AG09309 (cell line): ENCODE measurements at regions not wholly inside any gene's neighbourhood (a gene's known extent, or its start where the extent isn't known, plus 50 kb on each side); places are given as distances from the start of the nearest gene placed in this dataset.

Experiments used
- DNase-seq: peaks from one replicate; pipeline ENCODE4 v3.0.0-alpha.2; 2010; ENCODE audit warnings: low read depth
- H3K4me3 ChIP-seq: 2 replicates; pipeline ENCODE4 v1.5.1; 2011; ENCODE audit warnings: mild to moderate bottlenecking, low read depth, low read length, moderate library complexity; ENCODE audit not compliant: control insufficient read depth
- TF ChIP-seq, protein P1 (sequence below): IDR thresholded peaks from 2 replicates; pipeline ENCODE4 v1.5.1; 2011; ENCODE audit warnings: mild to moderate bottlenecking, low read depth, low read length, inconsistent platforms; ENCODE audit not compliant: insufficient read depth, control insufficient read depth; ENCODE audit errors: missing control alignments

DNA sequence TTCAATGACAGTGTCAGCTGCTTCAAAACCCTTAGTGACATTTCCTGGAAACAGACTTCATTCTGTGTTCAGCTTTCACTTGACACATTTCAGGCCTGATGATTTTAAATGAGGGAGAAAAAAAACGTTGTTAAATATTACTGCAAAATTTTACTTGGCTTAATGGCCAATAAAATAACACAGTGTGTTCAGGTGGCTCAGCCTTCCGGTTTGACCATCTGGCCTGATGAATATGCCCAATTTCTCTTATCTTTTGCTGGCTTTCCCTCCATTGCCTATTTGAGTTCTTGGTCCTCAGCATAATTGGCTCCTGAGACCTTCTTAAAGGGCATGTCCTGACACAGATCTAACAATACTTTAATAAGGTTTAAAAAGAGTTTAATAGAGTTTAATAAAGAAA, 462.4 kb downstream of the ADRA2A start:
- TF ChIP-seq, protein P1, sequence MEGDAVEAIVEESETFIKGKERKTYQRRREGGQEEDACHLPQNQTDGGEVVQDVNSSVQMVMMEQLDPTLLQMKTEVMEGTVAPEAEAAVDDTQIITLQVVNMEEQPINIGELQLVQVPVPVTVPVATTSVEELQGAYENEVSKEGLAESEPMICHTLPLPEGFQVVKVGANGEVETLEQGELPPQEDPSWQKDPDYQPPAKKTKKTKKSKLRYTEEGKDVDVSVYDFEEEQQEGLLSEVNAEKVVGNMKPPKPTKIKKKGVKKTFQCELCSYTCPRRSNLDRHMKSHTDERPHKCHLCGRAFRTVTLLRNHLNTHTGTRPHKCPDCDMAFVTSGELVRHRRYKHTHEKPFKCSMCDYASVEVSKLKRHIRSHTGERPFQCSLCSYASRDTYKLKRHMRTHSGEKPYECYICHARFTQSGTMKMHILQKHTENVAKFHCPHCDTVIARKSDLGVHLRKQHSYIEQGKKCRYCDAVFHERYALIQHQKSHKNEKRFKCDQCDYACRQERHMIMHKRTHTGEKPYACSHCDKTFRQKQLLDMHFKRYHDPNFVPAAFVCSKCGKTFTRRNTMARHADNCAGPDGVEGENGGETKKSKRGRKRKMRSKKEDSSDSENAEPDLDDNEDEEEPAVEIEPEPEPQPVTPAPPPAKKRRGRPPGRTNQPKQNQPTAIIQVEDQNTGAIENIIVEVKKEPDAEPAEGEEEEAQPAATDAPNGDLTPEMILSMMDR = no peak
- H3K4me3 ChIP-seq = no peak overlapping the region
- DNase-seq = no peak

DNA sequence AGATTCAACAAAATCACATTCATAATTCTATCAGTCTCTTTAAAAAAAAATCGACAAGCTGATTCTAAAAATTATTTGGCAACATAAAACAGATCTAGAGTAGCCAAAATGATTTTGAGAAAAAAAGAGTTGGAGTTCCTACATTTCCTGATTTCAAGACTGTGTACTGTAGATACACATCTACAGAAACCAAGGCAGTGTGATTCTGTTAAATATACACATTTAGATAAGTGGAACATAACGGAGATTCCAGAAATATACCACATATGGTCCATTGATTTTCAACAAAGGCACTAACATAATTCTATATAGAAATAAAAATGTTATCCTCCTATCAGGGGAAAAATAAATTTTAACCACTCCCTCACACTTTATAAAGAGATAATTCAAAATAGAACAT, 467.0 kb downstream of the ADRA2A start:
- no peak overlapping the region for H3K4me3 ChIP-seq
- TF ChIP-seq, protein P1 = no peak
- no peak for DNase-seq

DNA sequence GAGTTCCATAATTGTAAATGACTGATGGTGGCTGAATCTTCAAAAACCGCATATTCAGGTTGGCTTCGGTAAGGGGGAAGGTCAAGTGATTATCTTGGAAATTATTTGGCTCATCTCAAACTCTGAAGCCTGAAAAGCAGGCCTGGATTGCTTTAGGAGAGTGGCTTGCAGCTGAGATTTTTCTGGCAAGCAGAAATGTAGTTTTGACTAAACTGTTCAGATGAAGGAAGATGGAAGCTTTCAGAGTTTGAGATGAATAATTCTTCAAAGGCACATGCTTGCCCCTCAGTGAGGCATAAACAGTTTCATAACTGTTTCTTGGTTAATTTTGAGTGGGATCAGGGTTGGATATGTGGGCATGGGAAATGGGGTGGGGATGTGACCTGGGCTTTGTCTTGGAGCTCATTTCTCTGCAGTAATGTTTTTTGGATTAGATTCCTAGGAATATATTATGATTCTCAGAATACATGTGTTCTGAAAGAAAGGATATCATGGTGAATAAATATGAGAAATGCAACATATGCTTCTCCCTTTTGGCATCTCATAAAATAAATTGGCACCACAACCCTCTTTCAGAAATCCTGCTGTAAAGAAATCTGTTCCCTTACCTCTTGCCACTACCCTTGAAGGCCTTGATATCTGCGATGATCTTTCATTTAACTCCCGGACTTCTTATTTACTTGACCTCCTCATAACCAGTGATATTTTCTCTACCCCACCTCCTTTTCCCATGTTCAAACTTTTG, 469.2 kb downstream of the ADRA2A start:
- DNase-seq = no peak
- H3K4me3 ChIP-seq = no peak overlapping the region
- TF ChIP-seq, protein P1 = no peak

DNA sequence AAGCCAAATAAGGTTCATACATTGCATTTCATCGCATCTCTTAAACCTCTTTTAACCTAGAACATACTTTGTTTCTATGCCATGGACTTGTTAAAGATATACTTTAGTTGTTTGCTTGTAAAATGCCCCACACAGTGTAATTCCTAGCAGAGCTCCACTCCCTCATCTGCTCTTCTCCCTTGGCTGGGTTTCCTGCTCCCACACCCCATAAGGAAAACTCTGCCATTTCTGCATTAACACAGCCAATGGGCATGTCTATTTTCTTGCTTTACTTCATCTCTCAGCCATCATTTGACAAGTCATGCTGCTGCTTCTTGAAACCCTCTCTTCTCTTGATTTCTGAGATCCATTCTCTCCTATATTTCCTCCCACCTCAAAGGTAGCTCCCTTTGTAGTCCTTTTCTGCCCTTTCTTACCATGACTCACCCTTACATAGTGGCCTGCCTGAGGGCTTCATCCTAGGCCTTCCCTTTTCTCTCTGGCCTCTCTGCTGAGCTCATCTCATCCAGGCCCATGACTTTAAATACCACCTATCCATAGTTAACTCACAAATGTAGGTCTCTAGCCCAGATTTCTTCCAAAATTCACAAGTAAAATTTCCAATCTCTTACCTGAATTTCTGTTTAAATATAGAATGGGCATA, 471.4 kb downstream of the ADRA2A start:
- TF ChIP-seq, protein P1 = no peak
- no peak for DNase-seq
- no peak overlapping the region for H3K4me3 ChIP-seq

DNA sequence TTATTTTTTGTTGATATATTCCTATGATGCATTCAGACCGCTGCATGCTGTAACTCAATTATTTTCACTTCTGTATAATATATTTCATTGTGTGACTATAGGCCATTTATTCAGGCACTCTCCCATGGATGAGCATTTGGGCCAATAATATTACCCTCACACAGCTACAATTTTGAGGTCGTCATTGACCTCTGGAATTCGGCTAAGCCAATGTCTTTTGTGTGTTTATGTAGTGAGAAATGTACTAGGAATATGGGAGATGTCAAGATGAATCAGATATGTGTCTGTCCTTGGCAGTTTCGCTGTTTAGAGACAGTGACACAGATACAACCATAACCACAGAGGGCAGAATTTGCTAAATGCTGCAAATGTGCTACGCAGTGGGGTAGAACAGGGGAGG, 474.2 kb downstream of the ADRA2A start:
- TF ChIP-seq, protein P1 = no peak
- DNase-seq = no peak
- H3K4me3 ChIP-seq = no peak overlapping the region

DNA sequence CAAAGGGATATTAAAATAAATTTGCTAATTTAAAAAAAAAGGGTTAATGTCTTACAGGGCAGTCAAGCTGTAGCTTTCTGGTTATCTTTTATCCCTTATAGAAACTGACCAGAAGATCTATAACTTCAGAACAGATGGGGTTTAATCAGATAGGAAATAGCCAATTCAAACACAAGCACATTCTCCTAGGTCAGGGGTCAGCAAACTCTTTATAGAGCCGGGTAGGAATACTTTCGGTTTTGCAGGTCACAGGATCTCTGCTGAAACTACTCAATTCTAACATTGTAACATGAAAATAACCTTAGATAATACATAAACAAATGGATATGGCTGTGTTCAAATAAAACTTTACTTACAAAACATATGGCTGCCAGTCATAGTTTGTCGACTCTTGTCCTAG, 479.8 kb downstream of the ADRA2A start:
- TF ChIP-seq, protein P1 = no peak
- H3K4me3 ChIP-seq = no peak overlapping the region
- DNase-seq = no peak

DNA sequence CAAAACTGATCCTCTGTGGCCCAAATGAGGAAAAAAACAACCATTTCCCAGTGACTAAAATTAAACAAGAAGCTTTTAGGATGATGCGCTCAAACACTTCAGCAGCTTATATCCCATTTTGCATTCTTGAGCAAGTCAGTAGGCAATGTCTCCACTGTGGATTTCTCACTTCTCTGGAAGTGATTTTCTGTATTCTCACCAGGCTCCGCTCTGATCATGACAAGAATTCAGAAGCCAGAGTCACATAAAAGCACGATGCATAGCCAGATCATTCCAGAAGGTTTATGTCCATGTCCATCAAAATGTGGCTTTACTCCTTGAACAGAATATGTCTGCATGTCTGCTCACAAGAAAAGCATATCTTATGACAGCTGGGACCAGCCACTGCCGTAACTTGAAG, 481.4 kb downstream of the ADRA2A start:
- TF ChIP-seq, protein P1 = no peak
- no peak for DNase-seq
- no peak overlapping the region for H3K4me3 ChIP-seq
